RWPE1 (cell line): ENCODE measurements at regions not wholly inside any gene's neighbourhood (a gene's known extent, or its start where the extent isn't known, plus 50 kb on each side); places are given as distances from the start of the nearest gene placed in this dataset.

Source experiments
- CTCF ChIA-PET: fragments of 350-600 bp; sonication (Branson Sonifier 250); formaldehyde crosslinking; extraction: SDS; loops from one replicate; lab custom pipeline; 2021; lab: Yijun Ruan, JAX
- POLR2A ChIA-PET: fragments of 400-600 bp; formaldehyde crosslinking; extraction: SDS; loops from one replicate; lab custom pipeline; 2020; ENCODE audit warnings: antibody characterized with exemption; ENCODE audit not compliant: low non-redundant PET; lab: Yijun Ruan, JAX
- DNase-seq: peaks from one replicate; pipeline ENCODE4 v3.0.0; 2012; ENCODE audit warnings: low spot score
- H3K27ac ChIP-seq: fragments of 450-650 bp; 2 replicates; pipeline ENCODE4 v1.5.1; 2017
- TF ChIP-seq, protein P1 (sequence below): fragments of 450-650 bp; conservative IDR thresholded peaks from 2 replicates; pipeline ENCODE4 v1.5.1; 2017; ENCODE audit warnings: low read depth, mild to moderate bottlenecking

DNA sequence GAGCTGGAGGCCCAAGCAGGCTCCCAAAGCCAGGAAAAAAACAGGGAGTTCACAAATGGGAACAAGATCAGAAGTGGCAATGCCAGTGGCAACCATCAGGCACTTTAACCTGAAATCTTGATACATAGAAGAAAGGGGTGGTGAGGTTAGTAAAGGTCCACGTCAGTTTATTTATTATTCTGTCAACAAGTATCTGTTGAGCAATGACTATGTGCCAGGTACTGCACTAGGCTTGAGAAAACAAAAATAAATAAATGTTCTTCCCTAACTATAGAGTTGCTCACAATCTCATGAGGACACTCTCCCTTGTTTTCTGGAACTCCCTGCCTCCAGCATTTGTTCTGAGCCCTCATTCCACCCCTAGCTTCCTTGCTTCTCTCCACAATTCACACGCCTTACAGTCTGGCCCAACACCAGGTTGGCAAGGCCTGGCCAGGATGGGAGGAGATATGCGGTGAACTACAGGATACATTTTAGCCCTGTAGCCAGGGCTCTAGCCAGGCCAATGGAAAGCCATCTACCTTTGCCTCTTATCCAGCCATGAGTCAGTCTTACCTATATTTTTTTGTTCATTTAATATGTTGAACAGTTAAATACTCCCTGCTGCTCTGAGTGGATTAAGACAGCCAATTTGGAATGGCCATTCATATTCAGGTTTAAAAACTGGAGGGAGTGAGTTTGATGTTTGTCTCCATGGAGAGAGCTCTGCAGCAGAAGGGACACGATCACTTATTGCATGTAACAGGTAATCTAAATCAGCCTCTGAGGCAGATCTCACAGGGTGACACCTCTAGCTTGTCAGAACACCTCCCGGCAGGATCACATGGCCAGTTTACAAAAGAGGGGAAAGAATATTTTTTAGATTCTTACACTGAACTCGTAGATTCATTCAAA lies 161.9 kb upstream of the ATP11B start:
- no peak overlapping the region for H3K27ac ChIP-seq
- POLR2A ChIA-PET = no interaction called here
- TF ChIP-seq, protein P1, sequence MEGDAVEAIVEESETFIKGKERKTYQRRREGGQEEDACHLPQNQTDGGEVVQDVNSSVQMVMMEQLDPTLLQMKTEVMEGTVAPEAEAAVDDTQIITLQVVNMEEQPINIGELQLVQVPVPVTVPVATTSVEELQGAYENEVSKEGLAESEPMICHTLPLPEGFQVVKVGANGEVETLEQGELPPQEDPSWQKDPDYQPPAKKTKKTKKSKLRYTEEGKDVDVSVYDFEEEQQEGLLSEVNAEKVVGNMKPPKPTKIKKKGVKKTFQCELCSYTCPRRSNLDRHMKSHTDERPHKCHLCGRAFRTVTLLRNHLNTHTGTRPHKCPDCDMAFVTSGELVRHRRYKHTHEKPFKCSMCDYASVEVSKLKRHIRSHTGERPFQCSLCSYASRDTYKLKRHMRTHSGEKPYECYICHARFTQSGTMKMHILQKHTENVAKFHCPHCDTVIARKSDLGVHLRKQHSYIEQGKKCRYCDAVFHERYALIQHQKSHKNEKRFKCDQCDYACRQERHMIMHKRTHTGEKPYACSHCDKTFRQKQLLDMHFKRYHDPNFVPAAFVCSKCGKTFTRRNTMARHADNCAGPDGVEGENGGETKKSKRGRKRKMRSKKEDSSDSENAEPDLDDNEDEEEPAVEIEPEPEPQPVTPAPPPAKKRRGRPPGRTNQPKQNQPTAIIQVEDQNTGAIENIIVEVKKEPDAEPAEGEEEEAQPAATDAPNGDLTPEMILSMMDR = no peak
- no peak for DNase-seq
- CTCF ChIA-PET = interaction anchor here (0.9 kb wide), 1 partner anchor 13 kb away, joined by 3 read pairs; no protein-coding TSS in a partner anchor

DNA sequence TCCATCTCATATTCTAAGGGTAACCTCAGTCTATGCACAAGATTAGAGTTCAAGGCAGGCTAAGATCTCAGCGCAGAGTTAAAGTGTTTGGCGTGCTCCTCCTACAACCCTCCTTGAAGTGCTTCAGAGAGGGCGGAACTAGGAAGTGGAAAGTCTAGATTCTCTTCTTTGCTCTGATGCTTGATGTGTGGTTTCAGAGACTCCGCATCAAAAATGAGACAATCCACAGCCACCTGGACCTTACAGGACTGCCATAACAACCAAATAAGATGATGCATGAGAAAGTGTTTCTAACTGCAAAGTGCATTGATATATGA lies 161.3 kb upstream of the ATP11B start:
- POLR2A ChIA-PET = no interaction called here
- no peak for DNase-seq
- TF ChIP-seq, protein P1 = no peak
- no peak overlapping the region for H3K27ac ChIP-seq
- CTCF ChIA-PET = interaction anchor here (0.7 to 0.9 kb wide), 2 partner anchors 14 to 1282 kb away, joined by 3 read pairs; no protein-coding TSS in a partner anchor

DNA sequence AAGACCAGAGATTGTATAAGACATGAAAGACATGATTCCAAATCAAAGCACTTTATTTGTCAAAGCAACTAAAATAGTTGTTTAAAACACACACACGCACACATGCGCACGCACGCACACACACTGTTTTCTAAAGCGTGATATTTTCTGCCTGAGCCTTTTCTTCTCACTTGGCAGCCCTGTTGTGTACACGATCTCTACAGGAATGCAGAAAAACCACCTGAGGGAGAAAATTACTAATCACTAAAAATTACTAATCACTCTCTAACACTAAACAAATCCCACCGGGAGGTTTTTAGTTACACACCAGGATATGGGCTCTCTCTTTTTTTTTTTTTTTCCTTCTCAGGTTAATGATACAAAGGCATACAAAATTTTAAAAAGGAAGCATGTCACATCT lies 160.1 kb upstream of the ATP11B start:
- POLR2A ChIA-PET = no interaction called here
- DNase-seq = no peak

DNA sequence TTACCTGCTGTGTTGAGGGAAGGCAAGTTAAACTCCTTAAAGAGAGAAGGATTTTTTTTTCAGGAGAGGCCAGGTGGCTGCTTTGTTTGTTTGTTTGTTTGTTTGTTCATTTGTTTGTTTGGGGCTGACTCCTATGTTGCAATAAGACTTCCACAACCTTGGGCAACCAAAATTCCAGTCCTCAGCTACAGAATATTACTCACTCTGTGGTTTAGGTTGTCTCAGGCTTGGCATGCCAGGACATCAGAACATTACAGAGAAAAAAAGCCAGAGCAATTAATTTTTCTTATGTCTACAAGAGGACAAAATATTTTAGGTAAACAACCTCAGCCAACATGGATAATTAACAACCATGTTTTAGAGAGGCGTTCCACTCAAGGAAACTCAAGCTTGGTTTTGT lies 156.7 kb upstream of the ATP11B start:
- peak; percentile 55 for DNase-seq
- ChIA-PET POLR2A (no interaction called here), CTCF (interaction anchor here (0.6 to 1.2 kb wide), 4 partner anchors 16 to 1143 kb away, joined by 3 to 4 read pairs (median 3); no protein-coding TSS in a partner anchor)
- TF ChIP-seq, protein P1 = no peak
- H3K27ac ChIP-seq = no peak overlapping the region

More for the DNA sequence above, 160.1 kb upstream of the ATP11B start:
- CTCF ChIA-PET = interaction anchor here (0.6 kb wide), 1 partner anchor 352 kb away, joined by 3 read pairs; no protein-coding TSS in a partner anchor
- TF ChIP-seq, protein P1 = no peak
- H3K27ac ChIP-seq = no peak overlapping the region

DNA sequence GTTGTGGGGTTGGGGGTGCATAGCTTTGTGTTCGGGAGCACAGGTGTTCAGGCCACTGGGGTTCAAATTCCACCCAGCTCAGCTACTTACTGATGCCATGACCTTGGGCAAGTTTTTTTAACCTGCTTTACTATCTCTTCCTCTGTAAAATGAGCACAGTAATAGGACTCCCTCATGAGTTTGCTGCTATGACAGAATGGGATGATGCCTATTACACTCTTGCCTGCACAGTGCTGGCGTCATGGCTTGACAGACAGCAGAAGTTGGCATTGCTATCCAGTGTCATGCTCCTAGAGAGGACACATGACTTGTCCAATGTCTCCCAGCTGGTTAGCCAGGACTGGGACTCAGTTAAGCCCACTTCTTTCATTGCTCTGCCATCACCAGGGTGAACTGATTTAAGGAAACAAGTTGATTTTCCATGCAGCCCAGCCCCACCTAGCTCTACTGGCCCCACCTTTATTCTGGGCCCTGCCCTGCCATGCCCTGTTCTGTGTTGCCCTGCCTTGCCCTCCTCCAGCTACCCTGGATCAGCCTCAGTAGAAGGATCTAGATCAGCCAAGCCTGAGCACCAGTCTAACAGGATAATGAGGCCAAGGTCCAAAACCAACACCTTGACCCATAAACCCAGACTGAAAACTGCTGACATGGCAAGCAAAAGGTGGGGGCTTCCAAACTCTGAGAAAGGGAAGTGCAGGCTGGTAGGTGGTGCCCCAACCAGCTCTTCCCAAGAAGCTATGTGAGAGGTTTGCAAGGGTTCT lies 155.8 kb upstream of the ATP11B start:
- ChIA-PET POLR2A (no interaction called here), CTCF (interaction anchor here (0.7 to 1.2 kb wide), 4 partner anchors 34 to 1689 kb away, joined by 3 to 4 read pairs (median 3); no protein-coding TSS in a partner anchor)
- TF ChIP-seq, protein P1 = no peak
- no peak for DNase-seq
- H3K27ac ChIP-seq = peak overlapping the region; percentile 57

DNA sequence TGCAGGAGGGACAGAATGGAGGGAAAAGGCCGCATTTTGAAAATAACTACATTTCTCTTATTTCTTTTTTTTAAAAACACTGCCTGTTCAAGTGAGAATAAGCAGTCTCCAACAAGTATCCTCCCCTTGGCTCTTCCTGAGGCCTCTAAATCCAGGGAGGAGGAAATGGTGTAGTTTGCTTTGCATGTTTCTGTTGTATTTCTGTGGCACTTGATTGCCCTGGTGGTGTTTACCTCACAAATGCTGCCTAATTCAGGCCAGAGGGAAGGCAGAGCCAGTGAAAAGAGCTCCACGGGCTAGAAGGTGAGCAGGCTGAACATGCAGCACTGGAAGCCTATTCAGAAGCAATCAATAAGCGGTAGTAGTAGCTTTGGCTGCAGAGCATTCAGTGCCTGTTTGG lies 149.3 kb upstream of the ATP11B start:
- H3K27ac ChIP-seq = peak overlapping the region; percentile 40; the same call in 1 of the 2 replicates
- no peak for DNase-seq
- TF ChIP-seq, protein P1 = no peak
- ChIA-PET POLR2A (no interaction called here), CTCF (no interaction called here)
